Ovary (tissue), 7 donors: ENCODE measurements at regions not wholly inside any gene's neighbourhood (a gene's known extent, or its start where the extent isn't known, plus 50 kb on each side); places are given as distances from the start of the nearest gene placed in this dataset.

Source experiments
- DNase-seq, 5 donors: peaks; one replicate each; pipeline ENCODE4 v3.0.0-alpha.2; 2019 to 2020
- H3K27ac ChIP-seq, 2 donors: fragments of 200-600 bp; one replicate each; pipeline versions ENCODE4 v1.5.1 to v1.8.0; 2019 to 2022
- H3K27me3 ChIP-seq: fragments of 200-600 bp; one replicate; pipeline ENCODE4 v1.8.0; 2022
- H3K36me3 ChIP-seq: fragments of 200-600 bp; sonication (generic); one replicate; pipeline ENCODE4 v1.5.1; 2019
- H3K4me1 ChIP-seq: one replicate; pipeline ENCODE4 v1.8.1; 2013; ENCODE audit warnings: mild to moderate bottlenecking, moderate library complexity; ENCODE audit not compliant: insufficient read depth
- H3K4me3 ChIP-seq: fragments of 200-600 bp; sonication (generic); one replicate; pipeline ENCODE4 v1.5.1; 2017
- H3K9me3 ChIP-seq, 2 donors: fragments of 200-600 bp in 1 of 2; sonication (generic) in 1 of 2; one replicate each; pipeline versions ENCODE4 v1.5.1 to v1.8.1; 2013 to 2019; ENCODE audit warnings: mild to moderate bottlenecking in 1 of 2, moderate library complexity in 1 of 2
- EP300 ChIP-seq: sonication (generic); formaldehyde crosslinking; IDR thresholded peaks from one replicate; pipeline ENCODE4 v1.6.1; 2017; ENCODE audit warnings: antibody characterized with exemption
- POLR2A ChIP-seq: fragments of 450-650 bp; IDR thresholded peaks from one replicate; pipeline ENCODE4 v1.6.1; 2017; ENCODE audit warnings: antibody characterized with exemption, mild to moderate bottlenecking, moderate library complexity
- WGBS, 3 donors: extraction: QIAGEN DNeasy Blood & Tissue Kit in 1 of 3; methylation state at CpG; one replicate each; pipeline versions ENCODE4 v1.1.5 to v1.1.7; 2013 to 2017; 5-methylcytosine and 5-hydroxymethylcytosine counted together
- intact Hi-C, 4 donors: fragments of 100-400 bp; cut with DNase I; formaldehyde crosslinking; loops; one replicate each; pipeline versions ENCODE4 v1.11.0 to v1.15.1; 2022 to 2023
- TF ChIP-seq, protein P1 (sequence below), 3 donors: fragments of 450-650 bp in 2 of 3; fragments of 200-600 bp in 1 of 3; IDR thresholded peaks; one replicate each; pipeline versions ENCODE4 v1.5.1 to v1.8.0; 2016 to 2022; ENCODE audit warnings: antibody characterized with exemption in 3 of 3, mild to moderate bottlenecking in 1 of 3
- donor health status: DM: no; HTN: no; CAD: no; lungs with moderate emphysema.
- donor health status: DM: no; HTN: no; CAD: no.
- donor health status: Bipolar disorder and iron deficiency.
- donor health status: DM: no; HTN: no; CAD: no.
- donor health status: DM: yes; HTN: yes; CAD: no.

DNA sequence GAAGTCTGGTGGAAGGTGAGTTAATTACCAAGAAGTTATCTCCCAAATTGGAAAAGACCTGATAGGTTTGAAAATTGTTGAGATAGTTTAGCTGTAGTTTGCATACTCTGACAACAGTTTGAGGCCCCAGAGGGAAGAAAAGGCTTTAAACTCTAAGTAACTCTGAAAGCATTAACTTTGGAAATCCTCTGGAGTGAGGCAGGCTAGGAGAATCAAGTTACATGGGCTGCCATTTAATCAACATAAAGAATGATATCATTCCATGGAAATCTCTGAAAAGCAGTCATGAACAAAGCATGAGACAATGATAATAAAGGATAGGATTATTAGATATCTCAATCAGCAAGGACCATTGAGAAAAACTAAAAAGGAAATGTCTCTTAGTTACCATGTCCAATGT lies 647.1 kb downstream of the ANKRD50 start:
- Histone ChIP-seq H3K9me3 (no peaks in the 10 kb centered on the region), H3K27ac (no peak overlapping the region), H3K4me3 (no peak overlapping the region), H3K36me3 (no peaks in the 10 kb centered on the region), H3K4me1 (no peaks in the 10 kb centered on the region), H3K27me3 (no peaks in the 10 kb centered on the region)
- DNase-seq = no peak
- intact Hi-C loops = no loop called here
- TF ChIP-seq EP300 (no peak), POLR2A (no peak)
- TF ChIP-seq, protein P1, sequence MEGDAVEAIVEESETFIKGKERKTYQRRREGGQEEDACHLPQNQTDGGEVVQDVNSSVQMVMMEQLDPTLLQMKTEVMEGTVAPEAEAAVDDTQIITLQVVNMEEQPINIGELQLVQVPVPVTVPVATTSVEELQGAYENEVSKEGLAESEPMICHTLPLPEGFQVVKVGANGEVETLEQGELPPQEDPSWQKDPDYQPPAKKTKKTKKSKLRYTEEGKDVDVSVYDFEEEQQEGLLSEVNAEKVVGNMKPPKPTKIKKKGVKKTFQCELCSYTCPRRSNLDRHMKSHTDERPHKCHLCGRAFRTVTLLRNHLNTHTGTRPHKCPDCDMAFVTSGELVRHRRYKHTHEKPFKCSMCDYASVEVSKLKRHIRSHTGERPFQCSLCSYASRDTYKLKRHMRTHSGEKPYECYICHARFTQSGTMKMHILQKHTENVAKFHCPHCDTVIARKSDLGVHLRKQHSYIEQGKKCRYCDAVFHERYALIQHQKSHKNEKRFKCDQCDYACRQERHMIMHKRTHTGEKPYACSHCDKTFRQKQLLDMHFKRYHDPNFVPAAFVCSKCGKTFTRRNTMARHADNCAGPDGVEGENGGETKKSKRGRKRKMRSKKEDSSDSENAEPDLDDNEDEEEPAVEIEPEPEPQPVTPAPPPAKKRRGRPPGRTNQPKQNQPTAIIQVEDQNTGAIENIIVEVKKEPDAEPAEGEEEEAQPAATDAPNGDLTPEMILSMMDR (IDR thresholded peaks at IDR 0.05) = no peak

DNA sequence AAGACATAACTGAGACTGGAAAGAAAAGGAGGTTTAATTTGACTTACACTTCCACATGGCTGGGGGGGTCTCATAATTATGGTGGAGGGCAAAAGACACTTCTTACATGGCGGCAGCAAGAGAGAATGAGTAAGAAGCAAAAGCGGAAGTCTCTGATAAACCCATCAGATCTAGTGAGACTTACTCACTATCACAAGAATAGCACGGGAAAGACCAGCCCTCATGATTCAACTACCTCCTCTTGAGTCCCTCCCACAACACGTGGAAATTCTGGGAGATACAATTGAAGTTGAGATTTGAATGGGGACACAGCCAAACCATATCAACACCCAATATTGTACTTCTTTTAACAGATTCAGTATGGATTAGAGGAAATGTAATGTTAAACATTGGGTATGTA lies 646.6 kb downstream of the ANKRD50 start:
- Histone ChIP-seq H3K4me3 (no peak overlapping the region), H3K27me3 (no peaks in the 10 kb centered on the region), H3K27ac (no peak overlapping the region), H3K9me3 (no peaks in the 10 kb centered on the region), H3K36me3 (no peaks in the 10 kb centered on the region), H3K4me1 (no peaks in the 10 kb centered on the region)
- intact Hi-C loops = no loop called here
- 89 to 95% (median 91%) methylated on average over 4 of the region's 4 CpGs for WGBS, 3 donors
- no peak for DNase-seq
- TF ChIP-seq EP300 (no peak), POLR2A (no peak)
- TF ChIP-seq, protein P1 (IDR thresholded peaks at IDR 0.05) = no peak

DNA sequence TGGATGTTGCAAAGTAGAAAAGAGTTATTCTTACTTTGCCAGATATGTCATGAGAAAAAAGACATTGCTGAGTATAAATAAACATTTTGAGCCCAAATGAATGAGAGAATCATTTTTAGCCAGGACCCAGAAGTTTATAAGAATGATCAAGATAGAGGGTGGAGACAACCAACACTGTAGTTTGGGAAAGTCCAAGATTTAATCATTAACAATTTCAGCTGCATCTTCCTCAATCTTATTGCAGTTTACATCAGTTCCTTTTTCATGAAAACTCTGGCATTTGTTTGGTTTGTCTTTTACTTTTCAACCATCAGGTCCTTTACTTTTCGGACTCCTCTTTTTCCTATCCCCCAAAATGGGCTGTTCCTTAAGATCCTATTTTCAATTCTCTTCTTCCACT lies 645.9 kb downstream of the ANKRD50 start:
- WGBS, 3 donors = 92 to 95% (median 94%) methylated on average over 1 of the region's 1 CpG
- TF ChIP-seq EP300 (no peak), POLR2A (no peak)
- TF ChIP-seq, protein P1 (IDR thresholded peaks at IDR 0.05) = no peak
- no peak overlapping the region for H3K27ac ChIP-seq
- intact Hi-C loops = no loop called here
- H3K27me3 ChIP-seq = no peaks in the 10 kb centered on the region
- H3K4me1 ChIP-seq = no peaks in the 10 kb centered on the region
- H3K36me3 ChIP-seq = no peaks in the 10 kb centered on the region
- DNase-seq = no peak
- H3K9me3 ChIP-seq = no peaks in the 10 kb centered on the region
- H3K4me3 ChIP-seq = no peak overlapping the region

- H3K27ac ChIP-seq = no peak overlapping the region
- H3K4me1 ChIP-seq = no peaks in the 10 kb centered on the region
- no peaks in the 10 kb centered on the region for H3K27me3 ChIP-seq
- H3K9me3 ChIP-seq = no peaks in the 10 kb centered on the region
- H3K4me3 ChIP-seq = no peak overlapping the region
- no peaks in the 10 kb centered on the region for H3K36me3 ChIP-seq
- WGBS, 3 donors = 81 to 92% (median 92%) methylated on average over 2 of the region's 2 CpGs
- no peak for DNase-seq
- intact Hi-C loops = no loop called here
- TF ChIP-seq, protein P1 (IDR thresholded peaks at IDR 0.05) = no peak
- no peak for TF ChIP-seq EP300
- TF ChIP-seq POLR2A = no peak
Measured at GRCh38 chr4:124067046-124067445, 645.5 kb downstream of the ANKRD50 start.
